NCI-H2196 (cell line): ENCODE measurements at regions not wholly inside any gene's neighbourhood (a gene's known extent, or its start where the extent isn't known, plus 50 kb on each side); places are given as distances from the start of the nearest gene placed in this dataset.

Experiments used
- DNase-seq: peaks from one replicate; lab custom pipeline; 2025; ENCODE audit not compliant: unreplicated experiment; lab: John Stamatoyannopoulos, UW

DNA sequence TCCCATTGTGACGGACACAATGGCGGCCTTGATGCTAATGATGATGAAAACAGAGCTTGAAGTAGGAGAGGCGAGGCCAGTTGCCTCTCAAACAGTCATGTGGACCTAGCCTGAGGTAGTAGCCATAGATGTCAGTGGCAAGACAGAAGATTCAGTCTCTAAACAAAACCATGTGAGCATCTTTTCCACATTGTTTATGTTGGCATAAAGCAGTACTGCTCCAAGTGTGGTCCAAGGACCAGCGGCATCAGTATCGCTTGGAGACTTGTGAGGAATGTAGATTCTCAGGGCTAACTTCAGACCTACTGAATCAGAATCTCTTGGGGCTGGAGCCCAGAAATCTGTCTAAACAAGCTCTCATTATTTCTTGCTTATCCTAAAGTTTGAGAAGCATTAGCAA, 312.8 kb upstream of the JAG1 start:
- DNase-seq: no peak

GRCh38 chr20:10987651-10988383, 314.0 kb upstream of the JAG1 start:
- DNase-seq: no peak

- no peak for DNase-seq
Measured at GRCh38 chr20:10990625-10991382, 317.0 kb upstream of the JAG1 start.

DNA sequence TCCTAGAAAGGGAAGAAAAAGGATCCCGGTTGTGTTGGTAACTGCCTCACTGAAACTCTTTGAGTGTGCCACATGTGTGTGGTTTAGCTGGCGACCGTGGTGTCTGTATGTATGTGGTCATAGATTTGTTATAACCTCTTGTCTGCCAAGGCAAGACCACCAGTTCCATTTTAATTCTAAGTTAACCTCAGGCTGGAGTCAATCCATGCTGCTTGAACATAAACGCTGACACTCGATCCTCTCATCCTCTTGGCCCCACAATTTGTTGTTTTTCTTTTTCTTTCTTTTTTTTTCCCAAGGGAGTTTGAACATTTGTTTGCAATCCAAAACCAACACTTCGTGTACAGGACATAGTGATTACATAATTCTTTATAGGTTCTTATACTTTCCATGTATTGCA, 318.9 kb upstream of the JAG1 start:
- no peak for DNase-seq

DNA sequence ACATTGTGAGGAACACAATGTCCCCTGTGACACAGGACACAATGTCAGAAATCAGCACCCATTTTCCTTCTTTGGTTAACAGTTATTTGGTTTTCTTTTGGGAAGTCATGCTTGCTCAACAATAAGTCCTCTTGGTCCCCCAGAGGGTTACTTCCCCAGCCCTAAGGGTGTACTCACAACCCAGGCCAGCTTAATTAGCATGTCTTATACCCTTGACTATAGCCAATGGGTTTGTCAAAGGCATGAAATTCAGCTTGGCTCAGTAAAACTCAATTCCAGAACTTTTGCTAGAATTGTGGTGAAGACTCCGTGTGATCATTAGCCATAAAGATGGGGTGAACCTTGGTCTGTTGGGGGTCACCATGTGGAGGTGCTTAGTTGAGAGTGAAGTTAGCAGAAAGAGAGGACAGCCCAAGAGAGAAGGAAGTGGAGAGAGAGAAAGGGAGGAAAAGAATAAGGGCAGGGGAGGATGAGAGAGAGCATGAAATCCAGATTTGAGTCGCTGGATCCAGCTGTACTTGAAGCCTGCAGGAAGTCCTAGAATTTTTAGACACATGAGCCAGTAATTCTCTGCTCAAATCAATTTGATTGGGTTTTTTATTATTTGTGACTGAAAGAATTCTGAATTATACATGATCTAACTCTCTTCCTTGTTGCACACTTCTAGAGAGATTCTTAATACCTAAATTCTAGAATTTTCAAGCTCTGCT, 321.3 kb upstream of the JAG1 start:
- DNase-seq: no peak

- DNase-seq: no peak
Measured at GRCh38 chr20:10998476-10998875, 324.7 kb upstream of the JAG1 start.

- no peak for DNase-seq
Measured at GRCh38 chr20:11000416-11000815, 326.6 kb upstream of the JAG1 start.

DNA sequence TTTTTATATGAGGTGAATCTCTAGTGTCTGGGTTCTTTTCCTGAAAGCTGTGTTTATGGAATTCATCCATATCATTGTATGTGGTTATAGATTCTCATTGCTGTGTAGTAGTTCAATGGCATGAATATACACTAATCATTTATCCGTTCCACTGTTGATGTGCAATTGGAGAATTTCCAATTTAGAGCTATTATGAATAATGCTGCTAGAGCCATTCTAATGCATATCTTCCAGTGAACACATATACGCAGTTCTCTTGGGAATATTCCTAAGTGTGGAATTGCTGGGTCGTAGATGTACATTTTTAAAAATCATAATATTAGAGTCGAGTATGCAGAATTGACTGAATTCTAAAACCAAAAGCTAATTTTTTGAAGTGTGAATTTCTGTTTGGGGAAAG, 327.5 kb upstream of the JAG1 start:
- no peak for DNase-seq

DNA sequence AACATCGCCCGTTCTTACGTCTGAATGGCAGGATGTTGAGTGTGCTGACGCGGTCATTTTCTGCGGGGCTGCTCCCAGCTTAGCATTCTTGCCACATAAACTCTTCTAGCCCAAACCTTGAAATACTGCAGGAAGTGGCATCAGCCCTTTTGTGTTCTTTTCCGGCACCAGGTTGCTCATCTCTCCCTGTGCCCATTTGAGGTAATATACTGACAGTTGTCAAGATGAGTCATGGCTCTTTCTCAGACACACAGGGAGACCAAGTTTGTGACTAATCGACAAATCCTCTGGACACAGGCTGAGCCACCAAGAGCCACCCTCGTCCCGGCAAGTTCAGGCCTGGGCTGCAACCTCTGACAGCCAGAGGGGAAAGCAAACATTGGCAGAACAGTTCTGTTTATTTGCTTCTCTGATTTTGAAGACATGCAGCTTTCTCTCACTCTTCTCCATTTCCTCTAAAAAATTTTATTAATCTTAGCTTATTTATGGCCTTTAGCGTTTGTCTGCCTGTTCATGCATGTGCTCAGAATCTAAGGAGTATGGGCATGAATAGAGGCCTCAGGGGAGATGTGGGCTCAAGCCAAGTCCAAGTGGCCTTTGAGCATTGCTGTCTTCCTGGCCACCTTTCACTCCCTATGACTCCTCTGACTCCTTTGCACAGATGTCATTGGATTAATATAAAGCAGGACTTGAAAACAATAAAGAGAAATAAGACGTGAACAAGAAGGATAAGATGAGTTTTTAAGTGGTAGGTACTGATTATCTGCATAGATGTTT, 328.2 kb upstream of the JAG1 start:
- no peak for DNase-seq

DNA sequence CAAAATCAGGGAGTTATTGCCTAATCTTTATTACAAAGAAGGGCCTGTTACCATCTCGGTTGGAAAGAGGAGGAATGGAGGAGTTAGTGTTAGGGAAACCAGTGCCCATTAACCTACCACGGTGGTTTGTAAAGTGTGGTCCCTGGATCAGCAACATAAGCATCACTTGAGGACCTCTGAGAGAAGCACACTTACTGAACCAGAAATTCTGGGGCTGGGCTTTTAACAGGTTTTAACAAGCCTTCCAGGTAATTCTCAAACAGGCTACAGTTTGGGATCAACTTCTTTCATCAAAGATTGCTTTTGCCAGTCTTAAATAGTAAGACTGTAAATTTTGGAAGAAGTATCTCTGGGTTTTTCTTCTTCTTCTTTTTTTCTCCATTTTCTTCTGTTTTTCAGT, 329.5 kb upstream of the JAG1 start:
- no peak for DNase-seq

DNA sequence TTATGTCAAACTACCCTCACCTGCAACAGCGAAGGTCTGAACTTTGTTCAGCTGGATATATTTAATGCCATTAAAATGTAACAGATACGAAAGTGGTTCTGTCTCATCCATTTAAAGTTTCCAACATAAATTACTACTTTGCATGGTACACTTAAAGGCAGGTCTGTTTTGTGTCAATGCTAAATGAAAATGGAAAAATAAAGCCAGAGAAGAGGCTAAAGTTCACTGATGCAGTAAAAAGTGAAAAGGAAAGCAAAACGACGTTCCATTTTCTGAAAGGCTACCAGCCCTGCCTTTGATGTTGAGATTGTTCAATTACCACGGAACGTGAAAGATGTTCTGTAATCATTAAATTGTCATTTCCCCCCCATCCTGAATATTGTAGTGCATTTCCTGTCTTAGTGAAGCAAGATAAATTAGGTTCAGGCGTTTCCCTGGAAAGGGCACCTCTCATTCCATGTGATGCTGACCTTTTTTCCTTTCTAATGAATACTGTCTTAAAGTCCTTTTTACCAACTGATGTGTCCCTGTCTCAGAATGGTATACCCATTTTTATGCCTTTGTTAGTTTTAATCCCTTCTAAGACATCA, 334.7 kb upstream of the JAG1 start:
- DNase-seq: no peak

- DNase-seq: no peak
Measured at GRCh38 chr20:11011653-11012052, 337.9 kb upstream of the JAG1 start.

GRCh38 chr20:11012975-11013374, 339.2 kb upstream of the JAG1 start:
- no peak for DNase-seq

DNA sequence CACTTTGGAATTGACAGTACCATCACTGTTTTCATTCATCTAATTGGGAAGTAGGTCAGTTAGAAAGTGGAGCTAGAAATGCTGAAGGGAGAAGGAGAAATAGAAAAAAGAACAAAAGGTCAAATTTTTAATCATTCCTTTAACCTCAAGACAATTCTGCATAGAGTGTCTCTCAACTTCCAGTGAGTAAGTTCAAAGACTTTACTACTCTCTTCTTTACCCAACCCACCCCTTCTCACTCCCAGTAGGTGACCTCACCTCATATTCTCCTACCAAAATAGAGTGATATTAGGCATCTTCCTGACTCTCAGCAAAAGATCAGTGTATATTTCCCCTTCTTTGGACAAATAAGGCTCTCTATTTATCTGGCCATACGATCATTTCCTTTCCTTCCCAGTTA, 340.0 kb upstream of the JAG1 start:
- DNase-seq: no peak

- no peak for DNase-seq
Measured at GRCh38 chr20:11015440-11015839, 341.6 kb upstream of the JAG1 start.

GRCh38 chr20:11017446-11017845, 343.6 kb upstream of the JAG1 start:
- DNase-seq: no peak

- DNase-seq: no peak
Measured at GRCh38 chr20:11018668-11019170, 344.9 kb upstream of the JAG1 start.

- DNase-seq: no peak
Measured at GRCh38 chr20:11020712-11021111, 346.9 kb upstream of the JAG1 start.

DNA sequence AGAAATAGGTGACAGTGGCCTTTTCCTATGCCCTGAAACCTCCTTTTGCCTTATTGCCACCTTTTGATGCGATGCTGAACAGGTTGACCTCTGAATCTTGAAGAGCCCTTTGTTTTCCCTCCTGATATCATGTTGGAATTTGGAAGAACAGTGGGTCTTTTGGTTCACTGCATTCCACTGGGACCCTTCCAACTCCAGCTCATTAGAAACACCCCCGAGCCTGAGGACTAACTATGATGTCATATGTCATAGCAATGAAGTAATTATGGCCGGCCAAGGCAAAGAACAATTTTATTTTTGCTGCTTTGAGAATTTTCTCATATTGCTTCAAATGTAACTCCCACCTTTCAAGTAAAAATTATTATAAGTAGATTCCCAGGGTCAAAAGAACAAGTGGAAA, 353.4 kb upstream of the JAG1 start:
- no peak for DNase-seq

GRCh38 chr20:11030351-11030750, 356.6 kb upstream of the JAG1 start:
- no peak for DNase-seq

- no peak for DNase-seq
Measured at GRCh38 chr20:11031300-11031699, 357.5 kb upstream of the JAG1 start.
